Stimulated activated CD4-positive, alpha-beta T cell treated with anti-CD3 and anti-CD28 coated beads, TNF-alpha, amount 100 ng/mL, for 4 hours (primary cell): ENCODE measurements at regions not wholly inside any gene's neighbourhood (a gene's known extent, or its start where the extent isn't known, plus 50 kb on each side); places are given as distances from the start of the nearest gene placed in this dataset.
"Not testable (repeated sequence)": the region's sequence is repeated elsewhere in the genome, so short reads cannot be mapped to it uniquely, and the experiment has no call there.

ENCODE experiments used
- DNase-seq, 3 experiments: peaks; one replicate each; pipeline ENCODE4 v3.0.0-alpha.2; 2020; ENCODE audit warnings: low read depth in 3 of 3

GRCh38 chr6:1156411-1156810 is 155.5 kb upstream of the FOXQ1 start:
- DNase-seq = not testable (repeated sequence)

GRCh38 chr6:1153696-1154245 is 158.1 kb upstream of the FOXQ1 start:
- DNase-seq = no peak

GRCh38 chr6:1146500-1146899 is 165.4 kb upstream of the FOXQ1 start:
- DNase-seq = no peak

DNA sequence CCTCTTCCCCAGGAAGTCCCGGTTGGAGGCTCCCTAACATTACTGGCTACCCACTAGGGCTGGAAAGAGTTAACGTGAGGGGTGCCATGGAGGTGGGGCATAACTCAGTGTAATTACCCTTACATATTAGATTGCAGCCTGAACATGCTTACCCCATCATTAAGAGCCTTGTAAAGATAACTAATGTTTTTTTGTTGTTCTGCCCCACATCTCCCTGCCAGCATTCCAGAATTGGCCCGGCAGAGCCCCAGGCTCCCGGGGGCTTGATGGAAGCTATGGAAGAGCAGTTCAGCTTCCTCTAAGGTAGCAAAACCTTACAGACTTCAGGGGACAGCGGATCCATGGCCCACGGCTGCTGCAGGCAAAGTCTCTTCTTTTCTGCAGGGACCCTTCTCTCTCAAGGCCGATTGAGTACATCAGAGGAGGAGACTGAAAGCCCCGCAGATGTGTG is 166.1 kb upstream of the FOXQ1 start:
- no peak for DNase-seq

DNA sequence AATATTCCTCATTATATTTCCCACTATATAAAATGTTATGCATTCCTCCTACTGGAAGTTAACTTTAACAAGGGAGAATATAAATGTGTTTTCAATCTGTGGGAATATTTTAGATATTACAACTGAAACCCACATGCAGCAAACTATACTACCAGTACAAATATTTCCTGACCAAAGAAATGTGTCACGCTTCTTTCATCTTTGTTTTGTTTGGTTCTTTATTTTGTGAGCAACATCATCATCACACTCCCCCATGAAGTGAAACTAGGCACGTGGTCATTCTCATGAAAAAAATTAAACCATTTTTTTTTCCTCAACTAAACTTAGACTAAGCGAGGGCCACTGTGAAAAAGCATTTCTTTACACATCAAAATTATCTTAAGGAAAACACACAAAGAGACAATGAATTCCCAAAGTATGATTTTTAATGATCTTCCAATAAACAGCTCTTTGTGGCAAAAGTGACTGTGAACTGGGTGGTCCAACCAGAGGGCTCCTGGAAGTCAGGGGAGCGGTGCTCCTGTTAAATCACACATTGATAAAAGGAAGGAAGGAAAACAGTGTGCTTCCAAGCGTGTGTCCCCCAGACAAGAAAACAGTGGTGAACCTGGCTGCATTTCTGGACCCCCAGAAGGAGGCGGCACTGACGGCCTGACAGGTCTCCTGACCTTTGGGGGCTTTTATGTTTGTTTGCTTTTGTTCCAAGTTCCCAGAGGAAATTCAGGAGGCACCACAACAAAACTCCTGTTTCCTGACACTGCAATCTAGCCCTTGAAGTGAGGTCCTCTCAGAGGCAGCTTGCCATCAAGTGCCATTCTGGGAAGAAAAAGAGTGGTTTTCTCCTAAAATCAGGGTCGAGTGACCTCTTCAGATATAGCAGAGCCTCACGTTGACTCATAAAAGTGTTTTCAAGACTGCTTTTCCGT is 166.8 kb upstream of the FOXQ1 start:
- DNase-seq = no peak

- DNase-seq = no peak
These were observed 168.2 kb upstream of the FOXQ1 start for GRCh38 chr6:1143655-1144054.

GRCh38 chr6:1139155-1139890 is 172.6 kb upstream of the FOXQ1 start:
- DNase-seq = no peak

DNA sequence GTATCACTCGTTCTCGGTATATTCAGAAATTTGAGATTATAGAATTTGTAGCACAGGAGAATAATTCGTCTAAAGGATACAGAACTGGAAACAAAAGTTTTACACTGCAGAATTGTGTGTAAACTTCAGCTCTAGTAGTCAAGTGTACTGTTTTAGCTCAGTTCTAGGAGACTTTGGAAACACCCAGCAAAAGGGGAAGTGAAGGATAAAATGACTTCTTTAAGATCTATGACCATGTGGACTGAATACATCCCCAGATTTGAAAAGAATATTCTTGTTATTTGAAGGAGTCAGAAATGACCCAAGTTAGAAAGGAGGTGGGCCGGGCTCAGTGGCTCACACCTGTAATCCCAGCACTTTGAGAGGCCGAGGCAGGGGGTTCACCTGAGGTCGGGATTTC is 174.0 kb upstream of the FOXQ1 start:
- no peak for DNase-seq

DNA sequence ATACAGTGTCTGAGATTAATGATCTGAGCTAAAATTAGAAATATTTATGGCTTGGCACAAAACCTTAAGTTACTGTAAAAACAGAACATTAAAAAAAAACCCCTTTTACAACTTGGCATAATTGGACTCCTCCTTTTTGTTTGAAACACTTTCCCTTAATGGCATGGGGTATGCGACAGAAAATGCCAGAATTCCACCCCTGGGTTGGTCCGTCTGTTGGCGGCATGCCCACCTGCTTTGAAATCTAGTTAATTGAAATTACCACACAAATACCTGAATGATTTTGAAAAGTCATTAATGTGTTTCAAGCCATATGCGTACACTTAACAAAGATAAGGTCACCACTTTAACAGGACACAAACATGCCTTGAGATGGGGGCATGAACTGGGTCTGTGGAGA is 175.1 kb upstream of the FOXQ1 start:
- no peak for DNase-seq

GRCh38 chr6:1136415-1136774 is 175.5 kb upstream of the FOXQ1 start:
- no peak for DNase-seq

DNA sequence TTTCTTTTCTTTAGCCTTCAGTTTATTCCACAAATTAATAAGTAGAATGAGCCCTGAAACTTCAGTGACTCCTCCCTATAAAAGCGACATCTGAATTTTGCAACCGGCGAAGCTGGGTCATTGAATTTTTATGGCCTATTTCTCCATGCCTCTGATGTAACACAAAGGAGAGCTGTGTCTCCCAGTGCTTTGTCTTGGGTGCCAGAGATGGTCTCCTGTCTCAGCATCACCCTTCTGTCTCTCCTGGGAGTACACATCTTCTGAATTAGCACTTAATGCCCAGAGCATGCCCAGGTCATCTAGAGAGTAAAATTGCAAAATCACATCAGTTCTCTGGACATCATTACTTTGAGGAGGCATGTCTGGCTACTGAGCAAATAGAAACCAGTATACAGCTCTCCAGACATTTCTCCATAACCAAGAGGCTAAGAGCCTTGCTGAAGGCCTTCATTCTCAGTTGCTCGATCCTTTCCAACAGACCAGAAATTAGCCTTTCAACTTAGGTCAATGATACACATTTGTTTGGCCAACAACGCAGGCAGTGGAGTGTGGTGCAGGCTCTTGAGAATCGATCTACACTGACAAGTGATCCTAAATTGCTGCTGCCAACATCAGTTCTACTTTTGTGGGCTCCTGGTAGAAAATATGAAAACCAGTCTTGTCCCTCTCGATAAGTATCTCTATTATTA is 176.0 kb upstream of the FOXQ1 start:
- no peak for DNase-seq

DNA sequence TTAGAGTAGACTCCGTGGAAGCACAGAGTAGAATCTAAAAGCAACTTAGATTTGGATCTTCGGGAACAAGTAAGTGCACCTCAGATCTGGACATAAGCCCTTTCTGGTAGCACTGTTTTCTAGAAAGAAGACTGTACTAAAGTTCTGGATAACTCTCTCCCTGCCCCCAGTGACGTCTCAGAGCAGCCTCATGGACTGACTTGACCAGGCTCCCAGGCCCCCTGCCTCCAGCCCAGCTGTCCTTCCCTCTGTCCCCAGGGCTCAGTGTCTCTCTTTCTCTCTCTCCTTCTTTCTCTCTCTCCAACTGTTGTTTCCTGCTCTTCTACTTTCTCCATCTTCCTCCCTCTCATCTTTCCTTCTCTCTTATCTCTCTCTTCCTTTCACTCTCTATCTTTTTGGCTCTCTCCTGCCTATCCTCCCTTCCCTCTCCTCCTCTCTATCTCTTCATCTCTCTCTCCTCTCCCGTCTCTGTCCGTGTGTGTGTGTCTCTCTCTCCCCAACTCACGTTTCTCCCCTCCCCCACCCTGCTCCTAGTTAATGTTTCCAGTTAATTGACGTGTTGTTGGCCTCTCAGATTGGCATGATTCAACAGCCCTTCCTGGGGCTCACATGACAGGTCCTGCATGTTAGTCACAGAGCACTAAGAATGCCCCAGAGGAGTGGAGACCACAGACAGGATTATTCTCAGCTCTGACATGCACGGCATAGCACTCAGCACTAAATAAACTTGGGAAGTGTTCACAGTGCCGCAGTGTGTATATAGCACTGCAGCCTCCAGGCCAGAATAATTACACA is 180.4 kb upstream of the FOXQ1 start:
- no peak for DNase-seq

DNA sequence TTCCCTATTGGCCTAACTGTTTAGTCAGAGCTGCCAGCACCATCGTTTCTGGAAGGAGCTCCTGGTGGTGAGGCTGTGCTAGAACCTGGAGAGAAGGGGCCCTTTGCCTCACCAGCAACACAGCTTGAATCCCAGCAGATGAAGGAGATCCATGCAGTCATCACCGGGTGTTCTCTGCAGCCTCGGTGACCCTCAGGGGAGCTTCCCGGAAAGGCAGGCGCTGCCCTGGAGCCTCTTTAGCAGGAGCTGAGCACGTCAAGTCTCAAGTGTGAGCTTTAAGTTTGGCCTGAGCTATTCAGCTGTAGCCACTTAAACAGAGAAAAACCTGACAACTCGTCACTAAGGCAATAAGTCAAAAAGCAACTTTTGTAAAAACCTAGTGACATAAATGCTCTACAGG is 181.2 kb upstream of the FOXQ1 start:
- no peak for DNase-seq

DNA sequence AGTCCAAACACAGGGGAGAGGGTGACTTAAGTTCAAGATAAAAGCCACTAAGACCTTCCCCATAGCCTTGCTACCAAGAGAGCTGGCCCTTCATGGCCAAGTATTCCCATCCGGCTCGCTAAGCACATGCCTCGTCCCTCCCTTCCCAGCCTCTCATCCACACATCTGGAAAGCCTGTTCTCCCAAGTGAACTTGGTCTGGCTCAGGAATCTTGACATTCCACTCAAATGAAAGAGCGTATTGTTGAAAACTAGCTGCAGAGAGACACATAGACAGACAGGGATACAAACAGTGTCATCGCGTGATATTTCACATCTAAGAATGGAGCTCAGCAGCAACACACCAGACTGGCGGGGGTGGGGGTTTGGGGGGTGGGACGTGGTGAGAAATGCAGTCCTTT is 182.8 kb upstream of the FOXQ1 start:
- DNase-seq = no peak

- no peak for DNase-seq
These were observed 184.2 kb upstream of the FOXQ1 start for GRCh38 chr6:1127597-1128288.

- no peak for DNase-seq
These were observed 184.8 kb upstream of the FOXQ1 start for GRCh38 chr6:1127129-1127528.

GRCh38 chr6:1126036-1126435 is 185.9 kb upstream of the FOXQ1 start:
- DNase-seq = no peak

DNA sequence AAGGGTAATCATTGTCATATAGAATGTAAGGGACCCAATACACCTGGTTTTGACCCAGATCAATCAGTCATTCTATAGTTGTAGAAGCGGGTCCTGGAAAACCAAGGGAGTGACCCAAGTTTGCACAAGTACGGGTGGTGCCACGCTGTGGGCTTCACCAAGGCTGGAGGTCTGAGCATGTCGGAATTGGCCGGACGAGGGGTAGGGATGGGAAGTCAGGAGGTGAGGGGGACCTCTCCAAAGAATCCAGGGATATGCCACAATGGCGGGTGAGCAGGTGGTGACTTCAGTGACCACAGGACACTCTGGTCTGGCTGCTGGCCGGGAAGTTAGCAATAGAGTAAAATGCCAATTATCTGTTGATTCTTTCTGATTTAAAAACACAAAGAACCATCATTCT is 186.6 kb upstream of the FOXQ1 start:
- DNase-seq = no peak

DNA sequence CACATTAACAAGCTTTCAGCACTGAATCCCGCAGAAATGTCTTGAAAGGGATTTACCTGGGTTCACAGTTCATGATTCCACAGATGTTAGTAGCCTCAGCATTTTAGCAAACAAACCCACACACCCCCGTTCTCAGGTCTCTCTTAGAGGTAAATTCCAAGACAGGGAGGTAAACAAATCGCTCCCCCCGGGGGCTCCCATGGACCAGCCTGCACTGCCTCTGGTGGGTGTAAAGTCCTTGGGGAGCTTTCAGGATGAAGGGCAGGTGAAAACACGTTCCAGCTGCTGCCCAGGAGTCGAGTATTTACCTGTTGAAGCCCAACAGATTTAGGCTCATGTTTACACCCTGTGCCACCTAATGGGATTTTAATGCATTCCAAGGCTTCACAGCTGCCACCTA is 187.0 kb upstream of the FOXQ1 start:
- no peak for DNase-seq
